Inflammatory macrophage treated with lipopolysaccharide for 4 hours (primary cell): ENCODE measurements at regions not wholly inside any gene's neighbourhood (a gene's known extent, or its start where the extent isn't known, plus 50 kb on each side); places are given as distances from the start of the nearest gene placed in this dataset.
"Not testable (repeated sequence)": the region's sequence is repeated elsewhere in the genome, so short reads cannot be mapped to it uniquely, and the experiment has no call there.

Source experiments
- DNase-seq: peaks from one replicate; pipeline ENCODE4 v3.0.0-alpha.2; 2020

GRCh38 chr9:27818348-27818747 is 245.1 kb upstream of the C9orf72 start:
- no peak for DNase-seq

GRCh38 chr9:27828908-27829307 is 255.6 kb upstream of the C9orf72 start:
- DNase-seq, result no peak

- no peak for DNase-seq
Measured at GRCh38 chr9:27829621-27830020, 256.3 kb upstream of the C9orf72 start.

- not testable (repeated sequence) for DNase-seq
Measured at GRCh38 chr9:27832108-27832507, 258.8 kb upstream of the C9orf72 start.

GRCh38 chr9:27835286-27835685 is 262.0 kb upstream of the C9orf72 start:
- DNase-seq, result no peak

GRCh38 chr9:27835746-27836145 is 262.5 kb upstream of the C9orf72 start:
- no peak for DNase-seq

GRCh38 chr9:27836661-27837401 is 263.6 kb upstream of the C9orf72 start:
- DNase-seq, result no peak

- DNase-seq, result no peak
Measured at GRCh38 chr9:27838876-27839275, 265.6 kb upstream of the C9orf72 start.

GRCh38 chr9:27839767-27840166 is 266.5 kb upstream of the C9orf72 start:
- DNase-seq, result not testable (repeated sequence)

- no peak for DNase-seq
Measured at GRCh38 chr9:27844797-27845196, 271.5 kb upstream of the C9orf72 start.

GRCh38 chr9:27847380-27847779 is 274.1 kb upstream of the C9orf72 start:
- DNase-seq, result no peak

GRCh38 chr9:27847818-27848217 is 274.5 kb upstream of the C9orf72 start:
- no peak for DNase-seq

GRCh38 chr9:27848315-27848714 is 275.0 kb upstream of the C9orf72 start:
- DNase-seq, result no peak

- no peak for DNase-seq
Measured at GRCh38 chr9:27851858-27852257, 278.6 kb upstream of the C9orf72 start.

- DNase-seq, result no peak
Measured at GRCh38 chr9:27853529-27853928, 280.2 kb upstream of the C9orf72 start.

- no peak for DNase-seq
Measured at GRCh38 chr9:27856054-27856453, 282.8 kb upstream of the C9orf72 start.

- no peak for DNase-seq
Measured at GRCh38 chr9:27856748-27857147, 283.5 kb upstream of the C9orf72 start.

GRCh38 chr9:27861887-27862286 is 288.6 kb upstream of the C9orf72 start:
- no peak for DNase-seq

GRCh38 chr9:27864644-27865438 is 291.6 kb upstream of the C9orf72 start:
- no peak for DNase-seq

- DNase-seq, result no peak
Measured at GRCh38 chr9:27866741-27867140, 293.5 kb upstream of the C9orf72 start.

- DNase-seq, result no peak
Measured at GRCh38 chr9:27870404-27870803, 297.1 kb upstream of the C9orf72 start.

GRCh38 chr9:27880156-27880555 is 306.9 kb upstream of the C9orf72 start:
- no peak for DNase-seq

GRCh38 chr9:27880635-27881034 is 307.4 kb upstream of the C9orf72 start:
- no peak for DNase-seq

GRCh38 chr9:27888661-27889295 is 315.5 kb upstream of the C9orf72 start:
- DNase-seq, result no peak
